ENCODE measurements at regions not wholly inside any gene's neighbourhood (a gene's known extent, or its start where the extent isn't known, plus 50 kb on each side); places are given as distances from the start of the nearest gene placed in this dataset.

- no peak overlapping the region for H3K4me3 ChIP-seq
- no peaks in the 10 kb centered on the region for H4K20me1 ChIP-seq (replicated peaks; ENCODE audit: control insufficient read depth, insufficient read depth, low read length)
- FAIRE-seq, result no peak
- ChIA-PET CTCF (ENCODE audit: low intra/inter-chr PET ratio) (no interaction called here), POLR2A (no interaction called here)
- H3K27ac ChIP-seq (ENCODE audit: extremely low read depth, low read depth, low read length), result no peak overlapping the region
- DNase-seq (ENCODE audit: extremely low read depth in 1 of 4, low spot score in 3 of 4), result no peak
- no peak overlapping the region for H3K4me2 ChIP-seq (ENCODE audit: insufficient read depth, low read length)
- H3K79me2 ChIP-seq (ENCODE audit: control insufficient read depth, insufficient read depth, low read length), result no peaks in the 10 kb centered on the region
- no peak overlapping the region for H2AFZ ChIP-seq (ENCODE audit: low read depth, low read length)
- no peaks in the 10 kb centered on the region for H3K9me1 ChIP-seq (ENCODE audit: control insufficient read depth, insufficient read depth, low read length)
- no TSS peak for BruUV-seq (replicated peaks)
- no peaks in the 10 kb centered on the region for H3K4me1 ChIP-seq (replicated peaks in 1 of 2; ENCODE audit: control insufficient read depth in 2 of 2, insufficient read depth in 2 of 2, low read length in 2 of 2)
- TF ChIP-seq TSC22D4 (tag; IDR thresholded peaks at IDR 0.05) (no peak), TBL1XR1 (IDR thresholded peaks at IDR 0.05; ENCODE audit: low read length in 2 of 2) (no peak), ZNF717 (CRISPR knock-in tag; IDR thresholded peaks at IDR 0.05) (no peak), DDX20 (tag; IDR thresholded peaks at IDR 0.05; ENCODE audit: low read depth) (no peak), U2AF1 (optimal IDR thresholded peaks at IDR 0.05; ENCODE audit: low read depth, low read length) (no peak), ARNT (IDR thresholded peaks at IDR 0.05) (no peak)
- no peaks in the 10 kb centered on the region for H3K27me3 ChIP-seq (ENCODE audit: control insufficient read depth in 2 of 2, insufficient read depth in 2 of 2, low read length in 2 of 2)
- H3K36me3 ChIP-seq (ENCODE audit: control insufficient read depth, insufficient read depth, low read length), result no peaks in the 10 kb centered on the region
- in situ Hi-C loops (cut with MboI), result no loop called here
- H3K9me3 ChIP-seq (replicated peaks; ENCODE audit: control insufficient read depth, insufficient read depth, low read depth, low read length), result no peaks in the 10 kb centered on the region; the same call in 1 of the 2 replicates
- no peak overlapping the region for H3K9ac ChIP-seq (ENCODE audit: insufficient read depth in 1 of 2, low read depth in 2 of 2, low read length in 2 of 2)
- ATAC-seq, result no peak
- intact Hi-C loops (cut with micrococcal nuclease), result no loop called here
Measured at GRCh38 chr3:159112724-159113123, 310.9 kb downstream of the MFSD1 start.

- BruUV-seq (replicated peaks), result no TSS peak
- Histone ChIP-seq H3K27ac (ENCODE audit: extremely low read depth, low read depth, low read length) (no peak overlapping the region), H3K9ac (ENCODE audit: insufficient read depth in 1 of 2, low read depth in 2 of 2, low read length in 2 of 2) (no peak overlapping the region), H3K4me3 (no peak overlapping the region), H3K9me3 (replicated peaks; ENCODE audit: control insufficient read depth, insufficient read depth, low read depth, low read length) (no peaks in the 10 kb centered on the region; the same call in 1 of the 2 replicates), H3K36me3 (ENCODE audit: control insufficient read depth, insufficient read depth, low read length) (no peaks in the 10 kb centered on the region), H3K4me2 (ENCODE audit: insufficient read depth, low read length) (no peak overlapping the region), H3K4me1 (replicated peaks in 1 of 2; ENCODE audit: control insufficient read depth in 2 of 2, insufficient read depth in 2 of 2, low read length in 2 of 2) (no peaks in the 10 kb centered on the region), H4K20me1 (replicated peaks; ENCODE audit: control insufficient read depth, insufficient read depth, low read length) (no peaks in the 10 kb centered on the region), H2AFZ (ENCODE audit: low read depth, low read length) (no peak overlapping the region), H3K79me2 (ENCODE audit: control insufficient read depth, insufficient read depth, low read length) (no peaks in the 10 kb centered on the region), H3K9me1 (ENCODE audit: control insufficient read depth, insufficient read depth, low read length) (no peaks in the 10 kb centered on the region), H3K27me3 (ENCODE audit: control insufficient read depth in 2 of 2, insufficient read depth in 2 of 2, low read length in 2 of 2) (no peaks in the 10 kb centered on the region)
- CTCF ChIA-PET (ENCODE audit: low intra/inter-chr PET ratio), result no interaction called here
- DNase-seq (ENCODE audit: extremely low read depth in 1 of 4, low spot score in 3 of 4) (no peak), FAIRE-seq (no peak), ATAC-seq (no peak)
- POLR2A ChIA-PET, result no interaction called here
- 3% methylated on average over 6 of the region's 6 CpGs for WGBS (ENCODE audit: insufficient coverage, low coverage, missing lambda C conversion rate)
- in situ Hi-C loops (cut with MboI), result no loop called here
- intact Hi-C loops (cut with micrococcal nuclease), result no loop called here
- no peak for TF ChIP-seq KLF1 (tag; IDR thresholded peaks at IDR 0.05)
- TF ChIP-seq ZNF121 (CRISPR knock-in tag; conservative IDR thresholded peaks at IDR 0.05), result no peak
- no peak for TF ChIP-seq ZNF551 (CRISPR knock-in tag; IDR thresholded peaks at IDR 0.05)
- no peak for TF ChIP-seq PRMT5 (CRISPR knock-in tag; IDR thresholded peaks at IDR 0.05)
- no peak for TF ChIP-seq ZNF699 (CRISPR knock-in tag; IDR thresholded peaks at IDR 0.05; ENCODE audit: insufficient replicate concordance)
- no peak for TF ChIP-seq ZNF232 (CRISPR knock-in tag; IDR thresholded peaks at IDR 0.05)
- TF ChIP-seq NCOA1 (IDR thresholded peaks at IDR 0.05; ENCODE audit: low read depth), result no peak
- no peak for TF ChIP-seq NFIX (CRISPR knock-in tag; IDR thresholded peaks at IDR 0.05; ENCODE audit: low read depth)
- no peak for TF ChIP-seq HDAC2 (IDR thresholded peaks at IDR 0.05)
- no peak for TF ChIP-seq MIER1 (IDR thresholded peaks at IDR 0.05; ENCODE audit: low read depth)
- no peak for TF ChIP-seq POLR2B (IDR thresholded peaks at IDR 0.05; ENCODE audit: low read depth, partially characterized antibody)
- no peak for TF ChIP-seq ARHGAP35 (IDR thresholded peaks at IDR 0.05; ENCODE audit: partially characterized antibody)
Measured at GRCh38 chr3:159113221-159113875, 311.5 kb downstream of the MFSD1 start.
